Erythroblast (primary cell): ENCODE measurements at regions not wholly inside any gene's neighbourhood (a gene's known extent, or its start where the extent isn't known, plus 50 kb on each side); places are given as distances from the start of the nearest gene placed in this dataset.

ENCODE experiments used
- DNase-seq, 2 experiments: peaks; one replicate each; lab custom pipeline; 2025; lab: John Stamatoyannopoulos, UW
- GATA1 ChIP-seq: IDR thresholded peaks from 2 replicates; pipeline ENCODE4 v1.6.1; 2011; ENCODE audit warnings: low read depth, mild to moderate bottlenecking, control low read depth, low read length, moderate library complexity
- POLR2A ChIP-seq: IDR thresholded peaks from 2 replicates; pipeline ENCODE4 v1.6.1; 2011; ENCODE audit warnings: mild to moderate bottlenecking, low read length

- no peak for DNase-seq
These were observed 65.4 kb downstream of the UBIAD1 start for GRCh38 chr1:11338284-11338924.

GRCh38 chr1:11339346-11340232, 66.6 kb downstream of the UBIAD1 start:
- DNase-seq: no peak
- TF ChIP-seq POLR2A (no peak), GATA1 (no peak)

More at GRCh38 chr1:11338284-11338924, 65.4 kb downstream of the UBIAD1 start:
- TF ChIP-seq GATA1 (no peak), POLR2A (no peak)

- no peak for DNase-seq
- TF ChIP-seq GATA1: no peak
- no peak for TF ChIP-seq POLR2A
These were observed 67.2 kb downstream of the UBIAD1 start for GRCh38 chr1:11340233-11340632.

- no peak for DNase-seq
- TF ChIP-seq POLR2A (no peak), GATA1 (no peak)
These were observed 69.0 kb downstream of the UBIAD1 start for GRCh38 chr1:11341901-11342552.

- TF ChIP-seq POLR2A: no peak
- no peak for TF ChIP-seq GATA1
- no peak for DNase-seq
These were observed 69.6 kb downstream of the UBIAD1 start for GRCh38 chr1:11342621-11343032.

- DNase-seq: no peak
- TF ChIP-seq GATA1: no peak
- no peak for TF ChIP-seq POLR2A
These were observed 73.1 kb downstream of the UBIAD1 start for GRCh38 chr1:11345971-11346715.

GRCh38 chr1:11350265-11350664, 77.3 kb downstream of the UBIAD1 start:
- DNase-seq: no peak
- TF ChIP-seq POLR2A: no peak
- TF ChIP-seq GATA1: no peak

- no peak for TF ChIP-seq POLR2A
- no peak for TF ChIP-seq GATA1
- no peak for DNase-seq
These were observed 79.2 kb downstream of the UBIAD1 start for GRCh38 chr1:11352058-11352715.

- TF ChIP-seq GATA1 (no peak), POLR2A (no peak)
- no peak for DNase-seq
These were observed 80.1 kb downstream of the UBIAD1 start for GRCh38 chr1:11352816-11353799.

- TF ChIP-seq GATA1: no peak
- no peak for TF ChIP-seq POLR2A
- no peak for DNase-seq
These were observed 82.0 kb downstream of the UBIAD1 start for GRCh38 chr1:11354893-11355553.
